AG10803 (cell line): ENCODE measurements at regions not wholly inside any gene's neighbourhood (a gene's known extent, or its start where the extent isn't known, plus 50 kb on each side); places are given as distances from the start of the nearest gene placed in this dataset.
"Not testable (repeated sequence)": the region's sequence is repeated elsewhere in the genome, so short reads cannot be mapped to it uniquely, and the experiment has no call there.

ENCODE experiments used
- DNase-seq: peaks from one replicate; pipeline ENCODE4 v3.0.0; 2010; ENCODE audit warnings: low read depth
- H3K4me3 ChIP-seq: 2 replicates; pipeline ENCODE4 v1.5.1; 2011; ENCODE audit warnings: mild to moderate bottlenecking, low read length, control low read depth
- TF ChIP-seq, protein P1 (sequence below): conservative IDR thresholded peaks from 2 replicates; pipeline ENCODE4 v1.5.1; 2011; ENCODE audit warnings: mild to moderate bottlenecking, low read length, control low read depth, inconsistent platforms

DNA sequence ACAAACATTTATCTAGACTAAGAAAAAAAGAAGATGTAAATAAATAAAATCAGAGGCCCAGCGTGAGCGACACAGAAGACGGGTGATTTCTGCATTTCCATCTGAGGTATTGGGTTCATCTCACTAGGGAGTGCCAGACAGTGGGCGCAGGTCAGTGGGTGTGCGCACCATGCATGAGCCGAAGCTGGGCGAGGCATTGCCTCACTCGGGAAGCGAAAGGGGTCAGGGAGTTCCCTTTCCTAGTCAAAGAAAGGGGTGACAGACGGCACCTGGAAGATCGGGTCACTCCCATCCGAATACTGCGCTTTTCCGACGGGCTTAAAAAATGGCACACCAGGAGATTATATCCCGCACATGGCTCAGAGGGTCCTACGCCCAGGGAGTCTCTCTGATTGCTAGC, 79.5 kb upstream of the ABCD2 start:
- not testable (repeated sequence) for DNase-seq, H3K4me3 ChIP-seq

DNA sequence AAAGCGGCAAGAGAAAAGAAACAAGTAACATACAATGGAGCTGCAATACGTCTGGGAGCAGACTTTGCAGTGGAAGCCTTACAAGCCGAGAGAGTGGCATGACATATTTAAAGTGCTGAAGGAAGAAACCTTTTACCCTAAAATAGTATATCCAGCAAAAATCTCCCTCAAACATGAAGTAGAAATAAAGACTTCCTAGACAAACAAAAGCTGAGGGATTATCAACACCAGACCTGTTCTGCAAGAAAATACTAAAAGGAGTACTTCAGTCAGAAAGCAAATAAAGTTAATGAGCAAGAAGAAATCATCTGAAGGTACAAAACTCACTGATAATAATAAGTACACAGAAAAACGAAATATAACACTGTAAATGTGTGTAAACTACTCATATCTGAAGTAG, 77.5 kb upstream of the ABCD2 start:
- H3K4me3 ChIP-seq, result no peak overlapping the region
- no peak for DNase-seq
- TF ChIP-seq, protein P1, sequence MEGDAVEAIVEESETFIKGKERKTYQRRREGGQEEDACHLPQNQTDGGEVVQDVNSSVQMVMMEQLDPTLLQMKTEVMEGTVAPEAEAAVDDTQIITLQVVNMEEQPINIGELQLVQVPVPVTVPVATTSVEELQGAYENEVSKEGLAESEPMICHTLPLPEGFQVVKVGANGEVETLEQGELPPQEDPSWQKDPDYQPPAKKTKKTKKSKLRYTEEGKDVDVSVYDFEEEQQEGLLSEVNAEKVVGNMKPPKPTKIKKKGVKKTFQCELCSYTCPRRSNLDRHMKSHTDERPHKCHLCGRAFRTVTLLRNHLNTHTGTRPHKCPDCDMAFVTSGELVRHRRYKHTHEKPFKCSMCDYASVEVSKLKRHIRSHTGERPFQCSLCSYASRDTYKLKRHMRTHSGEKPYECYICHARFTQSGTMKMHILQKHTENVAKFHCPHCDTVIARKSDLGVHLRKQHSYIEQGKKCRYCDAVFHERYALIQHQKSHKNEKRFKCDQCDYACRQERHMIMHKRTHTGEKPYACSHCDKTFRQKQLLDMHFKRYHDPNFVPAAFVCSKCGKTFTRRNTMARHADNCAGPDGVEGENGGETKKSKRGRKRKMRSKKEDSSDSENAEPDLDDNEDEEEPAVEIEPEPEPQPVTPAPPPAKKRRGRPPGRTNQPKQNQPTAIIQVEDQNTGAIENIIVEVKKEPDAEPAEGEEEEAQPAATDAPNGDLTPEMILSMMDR, result no peak

DNA sequence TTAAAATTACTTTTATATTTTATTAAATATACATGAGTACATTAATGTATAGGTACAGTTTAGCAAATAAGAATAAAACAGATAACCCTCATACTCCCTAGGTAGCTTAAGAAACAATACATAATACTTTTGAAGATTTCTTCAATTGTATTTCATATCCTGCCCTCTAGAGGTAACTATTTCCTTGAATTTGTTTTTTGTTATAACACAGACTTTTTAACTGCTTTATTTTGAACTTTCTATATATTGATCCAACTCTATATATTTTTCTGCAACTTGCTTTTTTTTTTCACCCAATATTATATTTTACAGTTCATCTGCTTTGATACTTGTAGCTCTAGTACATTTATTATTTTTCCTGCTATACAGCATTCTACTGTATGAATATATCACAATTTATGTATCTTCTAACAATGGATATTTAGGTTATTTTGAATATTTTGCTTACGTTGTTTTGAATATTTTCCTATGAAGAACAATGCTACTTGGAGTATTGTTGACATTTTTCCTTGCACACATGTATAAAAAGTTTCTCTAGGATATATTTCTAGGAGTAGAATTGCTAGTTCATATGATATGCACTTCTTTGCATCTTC, 72.8 kb upstream of the ABCD2 start:
- TF ChIP-seq, protein P1, result peak; percentile 45; the same call in 1 of the 2 replicates
- peak; percentile 6 for DNase-seq

DNA sequence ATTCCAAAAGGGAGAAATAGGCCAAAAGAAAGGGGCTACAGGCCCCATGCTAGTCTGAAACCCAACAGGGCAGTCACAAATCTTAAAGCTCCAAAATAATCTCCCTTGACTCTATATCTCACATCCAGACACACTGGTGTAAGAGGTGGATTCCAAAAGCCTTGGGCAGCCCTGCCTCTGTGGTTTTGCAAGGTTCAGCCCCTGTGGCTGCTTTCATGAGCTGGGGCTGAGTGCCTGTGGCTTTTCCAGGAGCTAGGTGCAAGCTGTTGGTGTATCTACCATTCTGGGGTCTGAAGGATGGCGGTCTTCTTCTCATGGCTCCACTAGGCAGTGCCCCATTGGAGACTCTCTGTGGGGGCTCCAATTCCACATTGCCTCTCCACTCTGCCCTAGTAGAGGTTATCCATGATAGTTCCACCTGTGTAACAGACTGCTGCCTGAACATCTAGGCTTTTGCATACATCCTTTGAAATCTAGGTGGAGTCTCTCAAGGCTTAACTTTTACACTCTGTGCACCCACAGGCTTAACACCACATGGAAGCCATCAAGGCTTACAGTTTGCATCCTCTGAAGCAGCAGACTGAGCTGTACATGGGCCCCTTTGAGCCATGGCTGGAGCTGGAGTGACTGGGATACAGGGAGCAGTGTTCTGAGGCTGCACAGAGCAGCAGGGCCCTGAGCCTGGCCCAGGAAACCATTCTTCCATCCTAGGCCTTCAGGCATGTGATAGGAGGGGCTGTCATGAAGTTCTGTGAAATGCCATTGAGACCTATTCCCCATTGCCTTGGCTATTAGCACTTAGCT, 66.5 kb upstream of the ABCD2 start:
- no peak for DNase-seq
- TF ChIP-seq, protein P1, result no peak
- no peak overlapping the region for H3K4me3 ChIP-seq

More for the DNA sequence above, 72.8 kb upstream of the ABCD2 start:
- H3K4me3 ChIP-seq, result no peak overlapping the region

DNA sequence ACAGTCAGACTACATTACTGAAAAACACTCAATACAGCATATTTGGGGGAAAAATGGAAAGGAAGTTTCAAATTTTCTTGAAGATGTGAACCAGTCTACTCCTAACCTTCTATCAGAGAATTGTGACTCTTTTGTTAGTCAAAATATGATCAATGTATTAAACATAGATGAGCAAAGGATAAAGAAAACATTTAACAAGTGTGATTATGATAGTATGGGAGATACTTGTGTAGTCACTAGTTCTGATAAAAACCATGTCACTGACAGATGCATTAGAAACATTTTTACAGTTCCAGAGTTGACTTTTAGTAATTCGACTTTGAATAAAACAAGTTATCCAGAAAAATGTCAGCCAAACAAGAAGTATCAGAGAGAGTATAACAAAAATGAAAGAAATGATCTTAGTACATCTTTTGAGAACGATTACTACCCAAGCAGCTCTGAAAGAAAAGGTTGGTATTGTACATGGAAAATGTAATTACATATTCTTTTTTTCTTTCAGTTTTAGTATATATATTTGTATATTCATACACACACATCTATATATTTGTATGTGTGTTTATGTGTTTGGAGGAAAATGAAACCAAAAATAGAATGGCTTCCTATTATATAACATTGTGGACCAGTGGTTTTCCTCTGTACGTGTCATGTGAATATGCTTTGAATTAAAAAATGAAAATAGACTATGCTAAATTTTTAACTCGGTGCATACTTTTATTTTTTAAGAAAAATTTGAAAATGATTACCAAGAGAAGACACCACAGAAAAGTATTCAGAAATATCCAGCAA, 63.3 kb upstream of the ABCD2 start:
- H3K4me3 ChIP-seq, result no peak overlapping the region
- no peak for DNase-seq
- TF ChIP-seq, protein P1, result no peak

DNA sequence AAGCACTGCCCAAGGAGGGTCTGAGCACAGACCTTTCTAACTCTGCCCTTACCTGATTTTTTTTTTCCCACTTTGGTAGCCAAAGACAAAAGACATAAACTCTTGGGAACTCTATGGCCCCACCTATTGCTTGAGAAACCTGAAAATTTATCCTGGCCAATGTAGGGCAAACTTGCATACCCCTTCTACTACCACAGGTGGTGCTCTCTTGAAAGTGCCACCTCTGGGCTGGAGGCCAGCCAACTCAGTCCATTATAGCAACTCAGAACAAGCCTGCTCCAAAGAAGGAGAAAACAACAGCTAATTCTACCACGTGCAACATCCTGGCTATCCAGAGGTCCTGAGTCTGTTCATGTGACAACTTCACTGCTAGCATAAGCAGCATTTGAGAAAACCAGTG, 55.7 kb upstream of the ABCD2 start:
- TF ChIP-seq, protein P1, result no peak
- no peak overlapping the region for H3K4me3 ChIP-seq
- DNase-seq, result no peak

DNA sequence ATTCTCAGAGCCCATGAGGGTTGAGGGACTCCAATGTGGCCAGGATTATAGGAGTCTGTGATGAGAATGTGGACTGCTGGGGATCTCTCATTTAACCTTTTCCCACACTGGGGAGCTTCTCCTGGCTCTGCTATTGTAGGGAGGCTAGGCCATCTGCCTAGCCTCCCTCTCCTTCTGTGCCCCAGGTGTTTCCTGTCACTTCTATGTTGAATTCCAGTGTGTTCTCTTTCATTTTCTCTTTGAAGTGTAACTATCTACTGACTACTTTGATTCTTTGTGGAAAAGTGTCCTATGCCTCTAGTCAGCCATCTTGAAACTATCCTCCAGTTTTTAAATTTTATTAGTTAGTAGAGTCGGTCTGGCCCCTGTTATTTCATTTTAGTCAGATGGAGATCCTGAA, 53.4 kb upstream of the ABCD2 start:
- TF ChIP-seq, protein P1, result no peak
- no peak for DNase-seq
- H3K4me3 ChIP-seq, result no peak overlapping the region
